ENCODE measurements at regions not wholly inside any gene's neighbourhood (a gene's known extent, or its start where the extent isn't known, plus 50 kb on each side); places are given as distances from the start of the nearest gene placed in this dataset.
A peak's percentile ranks its signal among the peaks of the same experiment; 100 is the strongest.

GRCh38 chr17:68737761-68738443, 136.7 kb upstream of the FAM20A start:
- DNase-seq, result peak; percentile 48

GRCh38 chr17:68734931-68735330, 133.8 kb upstream of the FAM20A start:
- no peak for DNase-seq

DNA sequence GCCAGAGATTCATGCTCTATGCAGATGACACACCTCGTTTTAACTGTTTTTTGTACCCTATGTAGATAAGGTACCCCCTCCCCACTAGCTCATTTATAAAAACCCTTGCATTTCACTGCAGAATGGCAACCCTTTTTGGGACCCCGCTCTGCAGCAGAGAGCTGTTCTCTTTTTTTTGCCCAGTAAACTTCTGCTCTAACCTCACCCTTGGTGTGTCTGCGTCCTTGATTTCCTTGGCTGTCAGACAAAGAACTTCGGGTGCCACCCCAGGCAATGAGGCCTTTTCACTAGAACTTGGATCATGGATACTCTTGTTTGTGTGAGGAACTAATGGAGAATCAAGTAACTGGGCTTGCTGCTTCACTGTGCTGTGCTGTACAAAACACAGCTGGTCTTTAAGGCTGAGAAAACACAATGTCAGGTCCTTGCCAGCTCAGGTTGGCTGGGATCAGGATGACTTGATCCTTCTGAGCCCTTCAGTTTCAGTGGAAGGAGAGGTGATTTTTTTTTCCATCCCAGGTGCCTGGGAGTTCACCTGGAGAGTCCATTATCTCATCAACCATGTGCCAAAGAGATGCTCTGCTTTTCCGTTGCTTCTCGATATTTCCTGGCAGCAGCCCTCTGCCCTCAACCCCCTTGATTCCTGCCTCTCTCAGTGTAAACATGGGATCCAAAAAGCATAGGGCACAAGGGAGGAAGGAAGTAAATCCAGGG, 133.2 kb upstream of the FAM20A start:
- DNase-seq, result no peak

DNA sequence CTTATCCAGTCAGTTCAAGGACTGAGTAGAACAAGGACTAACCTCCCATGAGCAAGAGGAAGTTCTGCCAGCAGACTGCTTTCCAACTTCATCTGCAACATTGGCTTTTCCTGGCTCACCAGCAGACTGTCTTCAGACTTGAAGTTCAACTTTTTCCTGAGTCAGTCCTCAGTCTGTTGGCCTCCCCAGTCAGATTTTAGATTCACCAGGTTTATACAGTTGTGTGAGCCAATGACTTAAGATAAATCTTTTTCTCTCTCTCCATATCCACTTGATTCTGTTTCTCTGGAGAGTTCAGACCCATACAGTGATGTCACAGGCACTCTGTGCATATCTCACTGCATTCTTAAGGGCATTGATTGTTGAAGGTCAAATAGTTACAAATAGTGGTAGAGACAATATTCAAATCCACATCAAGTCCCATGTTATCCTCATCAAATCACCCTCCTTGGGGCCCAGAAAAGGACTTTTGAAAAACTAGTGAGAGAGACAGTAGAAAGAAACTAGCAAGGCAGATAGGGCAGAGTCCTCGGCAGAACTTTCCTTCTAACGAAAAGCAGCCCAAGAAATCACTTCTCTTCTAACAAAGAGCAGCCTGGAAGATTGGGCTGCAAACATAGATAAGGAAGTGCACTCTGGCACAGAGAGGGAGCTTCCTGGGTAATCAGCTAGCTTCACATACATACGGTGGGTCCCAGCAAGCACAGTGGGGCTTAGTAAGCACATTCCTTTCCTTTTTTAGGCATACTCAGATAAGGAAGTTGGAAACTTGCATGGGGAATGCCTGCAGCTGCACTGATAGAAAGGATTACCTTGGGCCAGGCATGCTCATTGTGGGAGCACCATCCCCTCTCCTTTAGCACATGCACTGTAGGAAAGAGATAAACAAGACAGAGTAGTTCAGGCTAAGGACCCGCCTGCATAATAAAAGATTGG, 132.3 kb upstream of the FAM20A start:
- no peak for DNase-seq

- DNase-seq, result no peak
Measured at GRCh38 chr17:68732301-68732749, 131.2 kb upstream of the FAM20A start.

- DNase-seq, result no peak
Measured at GRCh38 chr17:68731465-68731864, 130.3 kb upstream of the FAM20A start.

DNA sequence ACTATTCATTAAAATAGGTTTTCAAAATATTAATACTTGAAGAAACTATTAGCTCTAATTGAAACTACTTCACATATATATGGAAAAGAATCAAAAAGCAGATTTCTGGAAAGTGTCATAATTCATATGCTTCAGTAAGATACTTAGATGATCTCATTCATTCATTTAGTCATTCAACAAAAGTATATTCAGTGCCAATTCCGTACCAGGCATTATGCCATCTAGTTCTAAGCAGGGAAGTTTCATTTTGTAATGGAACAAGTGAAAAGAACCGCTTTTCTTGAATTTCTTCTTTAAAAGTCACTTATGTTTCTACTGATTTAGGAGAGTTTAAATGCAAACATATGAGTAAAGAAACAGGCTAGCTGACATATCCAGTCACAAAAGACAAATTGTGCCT, 118.3 kb upstream of the FAM20A start:
- DNase-seq, result no peak

GRCh38 chr17:68718926-68719325, 117.8 kb upstream of the FAM20A start:
- no peak for DNase-seq

- no peak for DNase-seq
Measured at GRCh38 chr17:68718465-68718864, 117.3 kb upstream of the FAM20A start.

DNA sequence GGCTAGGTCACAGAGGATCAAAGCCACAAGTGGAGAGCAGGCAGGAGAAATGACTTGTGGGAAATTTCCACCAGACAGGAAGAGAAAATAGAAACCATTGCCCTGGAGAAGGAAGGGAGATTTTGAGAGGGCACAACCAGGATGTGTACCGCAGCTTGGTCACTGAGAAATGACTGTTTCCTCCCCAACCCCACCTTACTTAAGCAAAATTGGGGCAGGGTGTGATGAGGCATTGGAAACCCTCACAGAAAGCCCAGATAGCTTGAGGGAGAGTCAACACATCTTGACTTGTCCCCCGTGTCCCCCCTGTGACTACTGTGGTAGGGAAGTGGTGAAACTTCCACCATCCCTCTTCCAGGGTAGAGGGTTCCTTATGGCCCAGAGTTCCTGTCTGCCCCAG, 113.5 kb upstream of the FAM20A start:
- no peak for DNase-seq

DNA sequence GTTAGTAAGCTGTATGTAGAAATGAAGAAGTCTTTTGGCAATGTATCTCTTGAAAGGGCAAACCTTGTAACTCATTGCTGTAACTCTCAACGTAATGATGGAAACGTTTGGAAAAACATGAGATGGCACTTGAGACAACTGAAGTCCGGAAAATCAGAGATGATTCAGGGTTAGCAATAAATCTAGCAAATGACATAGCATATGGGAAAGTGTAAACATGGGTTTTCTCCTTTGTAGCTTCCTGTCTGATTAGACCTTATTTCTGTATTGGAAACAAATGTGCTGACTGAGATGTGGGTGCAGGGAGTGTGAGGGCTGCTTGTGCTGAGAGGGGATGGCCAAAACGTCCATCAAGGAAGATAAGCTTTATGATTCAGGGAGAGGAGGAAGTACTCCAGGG, 110.7 kb upstream of the FAM20A start:
- DNase-seq, result no peak

GRCh38 chr17:68710976-68711375, 109.8 kb upstream of the FAM20A start:
- no peak for DNase-seq

DNA sequence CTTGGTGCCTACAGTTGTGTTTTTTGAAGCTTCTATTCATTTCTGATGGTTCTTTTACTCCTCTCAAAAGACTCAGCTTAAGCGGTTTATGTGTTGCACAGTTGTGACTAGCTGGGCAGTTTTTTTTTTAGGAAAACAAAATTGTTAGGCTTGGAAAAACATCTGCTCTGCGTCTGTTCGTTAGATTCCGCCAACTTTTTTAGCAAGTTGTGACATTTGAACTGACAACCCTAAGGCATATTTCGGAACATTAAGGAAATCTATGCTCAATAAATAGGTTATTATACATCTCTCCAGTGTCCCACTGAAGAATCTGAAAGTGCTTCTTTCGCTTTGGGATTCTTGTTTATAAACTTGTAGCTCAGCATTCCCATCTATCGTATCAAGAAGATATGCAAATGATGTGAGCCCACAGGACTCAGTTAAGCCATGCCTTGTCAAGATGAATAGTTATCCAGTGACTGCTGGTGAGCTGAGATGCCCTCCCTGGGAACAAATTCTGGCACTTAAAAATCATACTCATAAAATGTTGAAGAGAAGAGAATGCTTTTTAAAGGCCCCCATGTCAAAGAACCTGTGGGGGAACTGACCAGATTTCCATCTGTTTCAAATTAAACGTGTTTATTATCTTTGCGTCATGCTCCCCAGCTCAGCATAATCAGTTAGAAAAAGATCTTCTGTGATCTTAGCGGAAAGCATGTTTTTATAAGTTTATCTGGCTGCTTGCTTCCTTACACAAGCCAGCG, 109.0 kb upstream of the FAM20A start:
- no peak for DNase-seq

GRCh38 chr17:68709461-68709860, 108.3 kb upstream of the FAM20A start:
- no peak for DNase-seq

DNA sequence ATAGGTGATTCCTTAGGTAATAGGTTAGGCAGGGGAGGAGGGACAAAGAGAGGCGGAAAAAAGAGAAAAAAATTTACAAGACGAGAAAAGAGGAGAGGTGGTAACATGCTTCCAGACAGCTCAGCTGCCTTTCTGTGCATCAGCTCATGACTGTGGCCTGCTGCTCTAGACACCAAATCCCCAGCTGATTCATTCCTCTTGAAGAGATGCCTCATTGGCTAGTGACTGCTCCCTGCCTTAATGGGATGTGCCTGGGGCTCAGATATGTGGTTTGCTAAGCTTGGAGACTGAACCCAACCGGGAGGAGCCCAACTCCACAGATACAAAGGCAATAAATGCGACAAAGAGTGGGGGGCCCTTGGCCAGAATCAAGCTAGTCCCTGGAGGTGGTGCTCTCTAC, 105.9 kb upstream of the FAM20A start:
- no peak for DNase-seq

- DNase-seq, result no peak
Measured at GRCh38 chr17:68706356-68706920, 105.3 kb upstream of the FAM20A start.

DNA sequence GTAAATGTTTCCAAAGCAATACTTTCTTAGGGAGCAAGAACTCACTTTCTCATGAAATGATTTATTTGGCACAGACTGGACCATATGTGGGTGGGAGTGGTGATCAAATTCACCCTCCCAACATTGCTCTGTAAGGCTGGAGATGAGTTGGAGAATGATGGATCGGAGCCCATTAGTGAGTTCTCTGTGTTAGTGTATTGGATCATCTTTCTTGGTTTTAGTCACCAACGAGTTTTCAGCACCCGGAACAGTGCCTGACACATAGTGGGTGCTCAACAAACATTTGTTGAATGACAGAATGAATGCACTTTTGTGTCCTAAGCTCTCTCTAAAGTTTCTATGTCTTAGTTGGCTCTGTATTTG, 104.5 kb upstream of the FAM20A start:
- no peak for DNase-seq

DNA sequence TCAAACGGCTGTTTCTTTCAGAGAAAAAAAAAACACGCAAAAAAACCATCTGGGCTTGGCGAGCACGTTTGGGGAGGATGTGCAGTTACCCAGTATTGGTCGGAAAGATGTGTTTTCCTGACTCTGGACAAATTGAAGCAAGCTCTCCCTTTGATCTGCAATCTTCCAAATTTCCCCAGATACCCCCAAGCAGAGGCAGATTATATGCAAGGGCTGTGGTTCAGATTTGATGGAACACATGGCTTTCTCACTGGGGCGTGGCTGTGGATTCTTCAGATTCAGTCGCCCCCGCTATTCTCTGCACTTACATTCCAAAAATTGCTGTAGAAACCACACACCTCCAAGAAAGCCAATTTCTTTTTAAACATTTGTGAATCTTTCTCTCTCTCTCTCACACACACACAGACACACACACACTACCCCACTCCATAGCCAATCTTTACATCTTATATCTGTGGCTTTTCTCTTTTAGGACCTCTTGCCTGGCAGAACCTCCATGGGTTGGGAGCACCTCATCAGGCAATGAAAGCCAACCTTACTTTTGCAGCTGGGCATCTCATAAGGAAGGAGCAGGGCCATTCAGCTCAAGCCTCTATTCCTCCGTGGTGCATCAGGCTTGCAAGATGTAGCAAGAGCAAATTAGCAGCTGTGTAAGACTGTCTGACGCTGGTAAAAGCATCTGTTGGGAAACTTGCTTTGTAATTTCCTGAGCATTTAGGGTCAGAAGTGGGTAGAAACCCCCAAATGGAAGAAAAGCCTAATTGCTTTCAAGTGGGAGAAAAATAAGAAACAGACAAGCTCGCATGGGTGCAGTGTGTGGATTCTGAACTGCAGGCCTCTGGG, 103.9 kb upstream of the FAM20A start:
- no peak for DNase-seq

GRCh38 chr17:68701046-68701445, 99.9 kb upstream of the FAM20A start:
- DNase-seq, result no peak

DNA sequence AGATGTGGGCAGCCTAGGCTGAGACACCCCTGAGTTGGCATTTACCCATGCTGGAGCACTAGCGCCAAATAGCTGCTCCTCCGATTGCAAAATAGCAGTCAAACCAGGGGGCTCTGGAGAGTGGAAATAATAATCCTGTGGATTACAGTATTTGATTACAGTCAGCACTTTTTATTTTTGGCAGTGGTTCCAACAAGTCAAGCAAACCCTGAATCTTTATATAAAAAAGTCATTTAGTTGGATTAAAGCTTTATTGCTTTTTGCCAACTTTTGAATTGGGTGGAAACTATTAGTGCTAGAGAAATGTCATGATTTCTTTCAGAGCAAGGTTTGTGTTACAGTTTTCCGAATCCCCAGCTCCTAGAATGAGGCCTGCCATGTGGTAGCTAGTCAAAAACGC, 99.3 kb upstream of the FAM20A start:
- no peak for DNase-seq

- DNase-seq, result no peak
Measured at GRCh38 chr17:68699936-68700335, 98.8 kb upstream of the FAM20A start.

- no peak for DNase-seq
Measured at GRCh38 chr17:68698746-68699145, 97.6 kb upstream of the FAM20A start.

All from NCI-H1048 (cell line).